SU-DHL-6 (cell line): ENCODE measurements at regions not wholly inside any gene's neighbourhood (a gene's known extent, or its start where the extent isn't known, plus 50 kb on each side); places are given as distances from the start of the nearest gene placed in this dataset.

Source experiments
- H2AFZ ChIP-seq: fragments of 200-600 bp; sonication (generic); 2 replicates; pipeline ENCODE4 v1.6.1; 2014; ENCODE audit warnings: low read depth, mild to moderate bottlenecking, moderate library complexity, mixed read lengths, antibody characterized with exemption, low read length; ENCODE audit not compliant: severe bottlenecking
- H3F3A ChIP-seq: fragments of 200-600 bp; shearing (Covaris generic); 2 replicates; pipeline ENCODE4 v1.6.0; 2016; ENCODE audit warnings: antibody characterized with exemption, mild to moderate bottlenecking; ENCODE audit not compliant: insufficient read depth
- H3K27ac ChIP-seq: fragments of 200-600 bp; sonication (generic); 2 replicates; pipeline ENCODE4 v1.5.1; 2016; ENCODE audit warnings: low read depth, mild to moderate bottlenecking, low read length, moderate library complexity, mixed read lengths
- H3K27me3 ChIP-seq: fragments of 200-600 bp; sonication (generic), shearing (Covaris generic); 2 replicates; pipeline ENCODE4 v1.6.0; 2014; ENCODE audit warnings: mild to moderate bottlenecking, low read length
- H3K36me3 ChIP-seq: fragments of 200-600 bp; sonication (generic); 2 replicates; pipeline ENCODE4 v1.6.1; 2014; ENCODE audit warnings: mild to moderate bottlenecking, low read length, mixed read lengths
- H3K4me2 ChIP-seq: fragments of 300-600, 200-600 bp; shearing (Covaris generic), sonication (generic); 2 replicates; pipeline ENCODE4 v1.6.0; 2014; ENCODE audit warnings: low read length, low read depth, mild to moderate bottlenecking; ENCODE audit not compliant: poor library complexity, severe bottlenecking
- H3K4me3 ChIP-seq: fragments of 200-600 bp; sonication (generic); 2 replicates; pipeline ENCODE4 v1.5.1; 2014; ENCODE audit warnings: antibody characterized with exemption, low read length, mild to moderate bottlenecking, mixed read lengths; ENCODE audit not compliant: insufficient read depth, poor library complexity, severe bottlenecking
- H3K79me2 ChIP-seq: fragments of 200-600 bp; sonication (generic); 2 replicates; pipeline ENCODE4 v1.6.1; 2014; ENCODE audit warnings: mild to moderate bottlenecking, low read length, moderate library complexity; ENCODE audit not compliant: insufficient read depth
- H3K9ac ChIP-seq: fragments of 200-600 bp; sonication (generic); 2 replicates; pipeline ENCODE4 v1.7.0; 2014; ENCODE audit warnings: mild to moderate bottlenecking, low read length
- H3K9me2 ChIP-seq: fragments of 200-600 bp; sonication (generic); replicated peaks from 2 replicates; pipeline ENCODE4 v1.6.1; 2014; ENCODE audit warnings: low read length; ENCODE audit not compliant: insufficient read depth
- H3K9me3 ChIP-seq: fragments of 200-600 bp; sonication (generic); 2 replicates; pipeline ENCODE4 v1.6.1; 2014; ENCODE audit warnings: low read length, mixed read lengths; ENCODE audit not compliant: insufficient read depth
- H4K20me1 ChIP-seq: fragments of 200-600 bp; sonication (generic); 2 replicates; pipeline ENCODE4 v1.6.1; 2014; ENCODE audit warnings: low read depth, mild to moderate bottlenecking, antibody characterized with exemption, low read length, moderate library complexity, mixed read lengths
- EZH2phosphoT487 ChIP-seq: fragments of 200-600 bp; sonication (generic), shearing (Covaris generic); conservative IDR thresholded peaks from 2 replicates; pipeline ENCODE4 v1.6.1; 2018; ENCODE audit warnings: mild to moderate bottlenecking, antibody characterized with exemption, low read length, moderate library complexity, mixed read lengths
- TF ChIP-seq, protein P1 (sequence below): fragments of 200-600 bp; sonication (generic); IDR thresholded peaks from one replicate; pipeline ENCODE4 v1.5.1; 2017; ENCODE audit warnings: antibody characterized with exemption, mild to moderate bottlenecking, low read length, moderate library complexity; ENCODE audit not compliant: insufficient read depth, poor library complexity, severe bottlenecking

- H3K4me3 ChIP-seq = no peak overlapping the region
- no peak overlapping the region for H2AFZ ChIP-seq
- no peaks in the 10 kb centered on the region for H3K9me3 ChIP-seq
- no peaks in the 10 kb centered on the region for H4K20me1 ChIP-seq
- H3K36me3 ChIP-seq = no peaks in the 10 kb centered on the region
- H3K9ac ChIP-seq = no peak overlapping the region
- H3K4me2 ChIP-seq = no peak overlapping the region
- H3K27ac ChIP-seq = no peak overlapping the region
- H3K9me2 ChIP-seq = no peaks in the 10 kb centered on the region
- TF ChIP-seq, protein P1, sequence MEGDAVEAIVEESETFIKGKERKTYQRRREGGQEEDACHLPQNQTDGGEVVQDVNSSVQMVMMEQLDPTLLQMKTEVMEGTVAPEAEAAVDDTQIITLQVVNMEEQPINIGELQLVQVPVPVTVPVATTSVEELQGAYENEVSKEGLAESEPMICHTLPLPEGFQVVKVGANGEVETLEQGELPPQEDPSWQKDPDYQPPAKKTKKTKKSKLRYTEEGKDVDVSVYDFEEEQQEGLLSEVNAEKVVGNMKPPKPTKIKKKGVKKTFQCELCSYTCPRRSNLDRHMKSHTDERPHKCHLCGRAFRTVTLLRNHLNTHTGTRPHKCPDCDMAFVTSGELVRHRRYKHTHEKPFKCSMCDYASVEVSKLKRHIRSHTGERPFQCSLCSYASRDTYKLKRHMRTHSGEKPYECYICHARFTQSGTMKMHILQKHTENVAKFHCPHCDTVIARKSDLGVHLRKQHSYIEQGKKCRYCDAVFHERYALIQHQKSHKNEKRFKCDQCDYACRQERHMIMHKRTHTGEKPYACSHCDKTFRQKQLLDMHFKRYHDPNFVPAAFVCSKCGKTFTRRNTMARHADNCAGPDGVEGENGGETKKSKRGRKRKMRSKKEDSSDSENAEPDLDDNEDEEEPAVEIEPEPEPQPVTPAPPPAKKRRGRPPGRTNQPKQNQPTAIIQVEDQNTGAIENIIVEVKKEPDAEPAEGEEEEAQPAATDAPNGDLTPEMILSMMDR = no peak
- no peak for TF ChIP-seq EZH2phosphoT487
- H3K27me3 ChIP-seq = no peaks in the 10 kb centered on the region
- H3F3A ChIP-seq = no peaks in the 10 kb centered on the region
- no peaks in the 10 kb centered on the region for H3K79me2 ChIP-seq
Measured at GRCh38 chr14:42541535-42542001, 934.9 kb downstream of the LRFN5 start.

- no peaks in the 10 kb centered on the region for H3K27me3 ChIP-seq
- no peaks in the 10 kb centered on the region for H3K9me3 ChIP-seq
- no peaks in the 10 kb centered on the region; the same call in 1 of the 2 replicates for H3F3A ChIP-seq
- H3K9ac ChIP-seq = peak overlapping the region; percentile 59
- peak overlapping the region; percentile 60 for H3K4me3 ChIP-seq
- peak overlapping the region; percentile 88 for H3K4me2 ChIP-seq
- H4K20me1 ChIP-seq = no peaks in the 10 kb centered on the region
- TF ChIP-seq EZH2phosphoT487 = no peak
- TF ChIP-seq, protein P1 = peak; percentile 31
- H3K79me2 ChIP-seq = no peaks in the 10 kb centered on the region
- no peaks in the 10 kb centered on the region for H3K36me3 ChIP-seq
- peak overlapping the region; percentile 80 for H2AFZ ChIP-seq
- no peaks in the 10 kb centered on the region for H3K9me2 ChIP-seq
- peak overlapping the region; percentile 37 for H3K27ac ChIP-seq
Measured at GRCh38 chr14:42535397-42535796, 928.7 kb downstream of the LRFN5 start.

DNA sequence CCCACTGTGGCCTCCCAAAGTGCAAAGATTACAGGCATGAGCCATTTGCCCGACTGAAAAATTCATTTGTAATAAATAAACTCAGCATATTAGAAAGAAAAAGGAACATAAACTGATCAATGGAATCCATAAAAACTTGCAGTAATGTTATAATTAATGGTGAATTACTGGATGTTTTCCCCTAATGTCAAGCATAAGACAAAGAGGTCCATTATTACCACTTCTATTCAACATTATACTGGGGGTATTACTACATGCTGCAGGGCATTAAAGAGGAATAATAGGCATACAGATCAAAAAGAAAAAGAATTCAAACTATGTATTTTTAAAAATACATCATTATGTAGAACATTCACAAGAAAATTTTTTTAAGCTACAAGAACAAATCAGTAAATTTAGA lies 926.8 kb downstream of the LRFN5 start:
- H3K36me3 ChIP-seq = no peaks in the 10 kb centered on the region
- no peak overlapping the region for H3K9ac ChIP-seq
- H3K4me2 ChIP-seq = no peak overlapping the region
- no peak overlapping the region for H3K27ac ChIP-seq
- H4K20me1 ChIP-seq = no peaks in the 10 kb centered on the region
- no peaks in the 10 kb centered on the region for H3K27me3 ChIP-seq
- H3F3A ChIP-seq = no peaks in the 10 kb centered on the region; the same call in 1 of the 2 replicates
- no peaks in the 10 kb centered on the region for H3K9me2 ChIP-seq
- H2AFZ ChIP-seq = peak overlapping the region; percentile 9
- no peaks in the 10 kb centered on the region for H3K9me3 ChIP-seq
- no peaks in the 10 kb centered on the region for H3K79me2 ChIP-seq
- no peak overlapping the region for H3K4me3 ChIP-seq
- TF ChIP-seq EZH2phosphoT487 = no peak
- TF ChIP-seq, protein P1 = no peak
